ENCODE measurements at regions not wholly inside any gene's neighbourhood (a gene's known extent, or its start where the extent isn't known, plus 50 kb on each side); places are given as distances from the start of the nearest gene placed in this dataset.

DNA sequence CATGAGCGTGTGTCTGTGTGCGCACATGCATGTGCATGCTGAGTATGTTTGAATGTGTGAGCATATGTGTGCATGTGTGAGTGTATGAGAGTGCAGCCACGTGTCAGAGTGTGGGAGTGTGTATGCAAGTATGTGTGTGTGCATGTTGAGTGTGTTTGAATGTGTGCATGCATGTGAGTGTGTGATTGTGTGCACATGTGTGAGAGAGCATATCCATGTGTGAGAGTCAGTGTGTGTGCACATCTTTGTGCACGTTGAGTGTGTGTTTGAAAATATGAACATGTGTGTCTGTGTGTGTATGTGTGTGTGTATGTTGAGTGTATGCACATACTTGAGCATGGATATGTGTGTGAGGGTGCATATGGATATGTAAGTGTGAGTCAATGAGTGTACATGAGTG, 730.8 kb downstream of the VRK1 start:
- TF ChIP-seq, protein P1, sequence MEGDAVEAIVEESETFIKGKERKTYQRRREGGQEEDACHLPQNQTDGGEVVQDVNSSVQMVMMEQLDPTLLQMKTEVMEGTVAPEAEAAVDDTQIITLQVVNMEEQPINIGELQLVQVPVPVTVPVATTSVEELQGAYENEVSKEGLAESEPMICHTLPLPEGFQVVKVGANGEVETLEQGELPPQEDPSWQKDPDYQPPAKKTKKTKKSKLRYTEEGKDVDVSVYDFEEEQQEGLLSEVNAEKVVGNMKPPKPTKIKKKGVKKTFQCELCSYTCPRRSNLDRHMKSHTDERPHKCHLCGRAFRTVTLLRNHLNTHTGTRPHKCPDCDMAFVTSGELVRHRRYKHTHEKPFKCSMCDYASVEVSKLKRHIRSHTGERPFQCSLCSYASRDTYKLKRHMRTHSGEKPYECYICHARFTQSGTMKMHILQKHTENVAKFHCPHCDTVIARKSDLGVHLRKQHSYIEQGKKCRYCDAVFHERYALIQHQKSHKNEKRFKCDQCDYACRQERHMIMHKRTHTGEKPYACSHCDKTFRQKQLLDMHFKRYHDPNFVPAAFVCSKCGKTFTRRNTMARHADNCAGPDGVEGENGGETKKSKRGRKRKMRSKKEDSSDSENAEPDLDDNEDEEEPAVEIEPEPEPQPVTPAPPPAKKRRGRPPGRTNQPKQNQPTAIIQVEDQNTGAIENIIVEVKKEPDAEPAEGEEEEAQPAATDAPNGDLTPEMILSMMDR (IDR thresholded peaks at IDR 0.05), result no peak
- TF ChIP-seq POLR2A (IDR thresholded peaks at IDR 0.05), result no peak
